GM20431 (cell line): ENCODE measurements at regions not wholly inside any gene's neighbourhood (a gene's known extent, or its start where the extent isn't known, plus 50 kb on each side); places are given as distances from the start of the nearest gene placed in this dataset.

Experiments
- in situ Hi-C: fragments of 300-500 bp; cut with MseI, MboI; formaldehyde crosslinking; loops from one replicate; pipeline ENCODE4 v1.15.0; 2020; ENCODE audit warnings: low sequenced_read_pairs; ENCODE audit not compliant: unreplicated experiment

DNA sequence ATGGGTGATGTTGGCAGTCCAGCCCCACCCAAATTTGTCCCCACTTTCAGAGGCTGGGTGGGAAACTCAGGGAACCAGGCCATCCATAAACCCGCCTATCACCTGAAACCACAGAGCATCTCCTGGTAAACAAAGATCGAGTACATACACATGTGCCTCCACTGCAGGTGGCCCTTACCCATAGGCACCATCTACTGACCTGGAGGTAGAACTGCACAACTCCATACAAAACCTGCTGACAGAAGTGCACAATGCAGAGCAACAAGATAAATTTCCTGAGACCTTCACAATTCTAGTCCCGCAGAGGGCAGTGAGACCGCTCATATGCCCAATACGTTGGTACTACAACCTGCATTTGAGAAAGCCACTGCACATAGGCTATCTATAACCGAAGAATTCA lies 856.3 kb downstream of the SUCLG1 start:
- in situ Hi-C loops = no loop called here

DNA sequence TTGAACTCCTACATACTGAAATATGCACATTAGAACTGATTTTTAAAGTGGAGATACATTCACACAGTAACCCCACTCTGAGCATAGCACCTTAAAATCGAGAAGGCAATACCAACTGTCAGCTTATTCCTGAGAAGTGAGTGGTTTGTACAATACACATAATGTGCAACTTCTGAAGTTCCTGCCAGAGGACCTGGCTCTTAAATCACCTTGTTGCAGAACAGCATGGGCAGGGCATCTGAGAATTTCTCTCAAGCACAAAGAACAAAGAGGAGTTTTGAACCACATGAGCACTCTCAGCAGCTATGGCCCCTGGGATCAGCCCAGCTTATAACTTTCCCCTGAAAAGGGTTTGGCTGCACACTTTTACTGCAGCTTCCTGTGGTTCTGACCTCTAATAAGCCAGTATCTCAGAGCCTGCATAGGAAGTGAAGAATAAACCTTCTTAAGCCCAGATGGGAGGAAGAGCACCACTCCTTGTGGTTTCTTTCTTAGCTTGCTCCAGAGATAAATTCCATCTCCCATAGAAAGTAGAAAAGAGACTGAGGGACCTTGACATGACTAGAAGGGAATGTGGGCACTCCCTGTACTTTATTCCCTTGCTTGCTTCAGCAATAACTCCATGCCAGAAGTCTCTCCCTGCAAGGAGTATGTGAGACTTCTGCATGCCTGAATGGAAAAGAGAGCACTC lies 862.3 kb downstream of the SUCLG1 start:
- in situ Hi-C loops = no loop called here

DNA sequence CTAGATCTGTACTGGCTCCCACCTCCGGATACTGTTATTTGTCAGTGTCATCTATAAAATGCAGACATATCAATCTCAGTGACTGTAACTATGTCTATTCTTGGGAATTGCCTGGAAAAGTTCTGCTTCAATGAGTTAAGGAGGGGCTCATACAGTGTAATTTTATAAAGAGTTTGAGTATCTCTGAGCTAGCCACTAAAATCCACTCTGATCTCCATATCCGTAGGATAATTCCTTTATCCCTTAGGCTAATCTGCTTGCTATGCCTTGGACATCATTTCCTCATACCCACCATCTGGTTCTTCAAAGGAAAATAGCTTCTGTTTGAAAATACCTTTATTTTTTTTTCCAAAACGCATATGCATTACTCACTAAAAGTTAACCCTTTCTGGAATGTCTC lies 863.2 kb downstream of the SUCLG1 start:
- in situ Hi-C loops = no loop called here

DNA sequence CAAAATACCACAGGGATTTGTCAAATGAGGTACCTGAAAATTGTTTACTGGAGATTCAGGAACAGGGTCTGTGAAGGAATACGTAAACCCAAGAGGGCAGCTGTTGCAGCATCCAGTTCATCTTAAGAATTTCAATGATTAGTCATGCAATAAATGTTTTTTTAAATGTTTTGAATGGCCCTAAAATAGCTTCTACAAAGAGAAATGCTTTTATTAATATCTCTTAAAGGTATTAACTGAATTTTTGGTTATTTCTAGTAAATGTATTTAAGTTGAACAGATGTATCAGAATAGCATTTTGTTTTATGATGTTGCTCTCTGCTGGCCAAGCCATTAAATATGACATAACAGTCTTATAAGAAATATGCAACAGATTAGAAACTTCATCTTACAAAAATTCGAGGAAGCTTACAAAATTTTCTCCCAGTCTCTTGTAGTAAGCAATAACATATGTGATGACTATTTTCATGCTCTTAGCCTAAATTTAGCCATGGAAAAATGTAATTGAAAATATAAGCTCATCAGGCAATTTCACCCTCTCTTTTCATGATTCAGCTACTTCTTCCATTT lies 863.9 kb downstream of the SUCLG1 start:
- in situ Hi-C loops = no loop called here

DNA sequence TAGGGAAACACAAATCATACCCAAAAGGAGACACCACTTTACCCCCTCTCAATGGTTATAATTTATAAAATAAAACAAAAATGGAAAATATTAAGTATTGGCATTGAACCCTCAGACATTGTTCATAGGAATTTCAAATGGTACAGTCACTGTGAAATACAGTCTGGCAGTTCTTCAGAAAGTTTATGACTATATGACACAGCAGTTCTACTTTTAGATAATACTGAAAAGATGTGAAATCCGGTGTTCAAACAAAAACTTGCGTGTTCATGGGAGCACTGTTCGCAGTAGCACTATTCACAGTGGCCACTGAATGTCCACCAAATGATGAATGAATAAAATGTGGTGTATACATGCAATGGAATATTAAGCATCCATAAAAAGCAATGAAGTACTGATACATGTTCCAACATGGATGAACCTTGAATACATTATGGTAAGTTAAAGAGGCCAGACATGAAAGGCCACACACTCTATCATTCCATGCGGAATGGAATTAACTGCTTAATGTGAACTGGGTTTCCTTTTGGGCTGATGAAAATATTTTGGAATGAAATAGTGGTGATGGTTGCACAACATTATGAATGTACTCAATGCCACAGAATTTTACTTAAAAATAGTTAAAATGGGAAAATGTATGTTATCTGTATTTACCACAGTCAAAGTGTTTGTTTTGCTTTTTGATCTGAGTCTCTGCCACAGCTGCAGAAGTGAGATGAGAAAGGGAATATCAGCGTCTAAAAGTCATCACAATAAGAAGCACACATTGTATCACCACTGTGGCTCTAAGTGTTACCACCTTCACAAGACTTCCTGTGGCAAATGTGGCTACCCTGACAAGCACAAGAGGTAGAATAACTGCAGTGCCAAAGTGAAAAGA lies 864.6 kb downstream of the SUCLG1 start:
- in situ Hi-C loops = no loop called here

DNA sequence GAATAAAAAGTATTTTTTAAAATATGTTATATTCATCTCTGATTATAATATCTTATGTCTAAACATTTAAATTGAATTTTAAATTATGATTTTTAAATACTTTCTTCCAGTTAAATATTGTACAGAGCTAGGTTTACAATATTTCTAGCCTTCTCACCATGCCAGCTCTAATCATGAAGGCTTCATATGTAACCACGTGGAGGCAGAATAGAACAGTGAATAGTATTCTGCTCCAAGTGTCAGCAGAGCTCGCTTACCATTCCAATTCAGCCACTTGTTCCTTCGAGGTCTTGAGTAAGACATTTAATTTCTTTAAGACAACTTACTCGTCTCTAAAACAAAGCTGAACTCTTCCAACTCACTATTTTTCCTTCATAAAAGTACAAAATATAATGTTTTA lies 871.8 kb downstream of the SUCLG1 start:
- in situ Hi-C loops = no loop called here

DNA sequence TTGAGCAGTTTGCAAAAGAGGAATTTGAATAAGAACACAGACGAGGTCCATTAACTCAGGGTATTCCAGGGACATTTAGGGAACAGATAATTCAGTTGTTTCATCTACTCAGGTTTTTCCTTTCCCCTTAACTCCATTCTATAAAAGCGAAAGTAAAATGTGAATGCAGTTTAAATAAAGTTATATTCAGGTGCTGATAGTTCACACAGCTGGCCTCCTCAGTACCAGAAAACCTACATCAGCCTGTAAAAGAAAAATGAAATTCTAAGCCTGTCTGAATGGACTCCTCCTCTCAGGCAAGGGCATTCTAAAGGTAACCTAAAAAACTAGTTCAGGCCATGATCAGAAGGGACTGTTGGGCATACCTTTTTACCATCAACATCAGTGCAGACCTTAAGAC lies 873.8 kb downstream of the SUCLG1 start:
- in situ Hi-C loops = no loop called here

DNA sequence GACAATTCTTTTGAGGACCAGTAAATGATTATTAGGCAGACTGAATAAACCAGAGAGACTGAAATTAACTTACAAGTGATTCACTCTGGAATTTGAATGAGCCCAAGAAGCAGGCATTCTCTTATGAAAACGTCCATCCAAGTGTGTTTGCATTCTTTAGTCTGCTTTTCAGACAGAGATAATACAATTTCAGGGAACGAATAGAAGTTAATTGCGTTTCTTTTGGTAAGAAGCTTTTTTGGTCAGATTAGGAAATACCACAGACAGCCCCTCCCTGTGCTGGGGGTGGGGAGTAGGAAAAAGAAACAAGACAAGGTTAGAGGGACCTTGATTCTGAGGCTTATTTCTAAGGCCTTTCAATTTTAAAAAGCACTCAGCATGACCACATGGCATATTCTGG lies 874.4 kb downstream of the SUCLG1 start:
- in situ Hi-C loops = no loop called here

DNA sequence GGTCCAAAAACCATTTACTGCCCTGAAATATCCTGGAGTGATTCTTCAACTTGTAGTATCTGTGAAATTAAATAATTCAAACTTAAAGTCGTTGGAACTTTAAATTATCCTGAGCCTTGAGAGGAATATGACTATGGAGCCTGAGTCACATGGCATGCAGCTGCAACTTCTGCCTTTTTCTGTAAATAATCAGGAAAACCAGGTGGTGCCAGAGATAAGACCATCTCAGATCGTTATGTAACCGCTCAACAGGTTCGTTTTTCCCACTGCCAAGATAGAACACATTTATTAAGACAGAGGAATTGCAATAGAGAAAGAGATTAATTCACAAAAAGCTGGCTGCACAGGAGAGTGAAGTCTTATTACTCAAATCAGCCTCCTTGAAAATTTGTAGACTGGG lies 876.5 kb downstream of the SUCLG1 start:
- in situ Hi-C loops = no loop called here

DNA sequence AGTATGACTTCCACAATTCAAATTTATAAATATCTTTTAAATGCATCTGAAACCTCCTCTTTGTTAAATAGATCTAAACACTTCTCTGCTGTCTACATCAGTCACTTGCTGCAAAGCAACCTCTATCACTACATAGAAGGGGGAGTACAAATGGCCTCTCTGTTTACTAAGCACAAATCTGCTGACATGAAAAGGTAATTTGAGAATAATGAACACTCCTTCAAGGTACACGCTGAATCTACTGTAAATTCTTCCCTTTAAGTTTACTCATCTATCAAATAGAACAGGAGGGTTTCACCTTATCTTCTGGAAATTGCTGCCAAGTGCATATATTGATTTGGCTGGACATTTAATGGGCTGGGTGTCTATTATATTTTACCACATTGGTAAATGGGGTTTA lies 879.6 kb downstream of the SUCLG1 start:
- in situ Hi-C loops = no loop called here

DNA sequence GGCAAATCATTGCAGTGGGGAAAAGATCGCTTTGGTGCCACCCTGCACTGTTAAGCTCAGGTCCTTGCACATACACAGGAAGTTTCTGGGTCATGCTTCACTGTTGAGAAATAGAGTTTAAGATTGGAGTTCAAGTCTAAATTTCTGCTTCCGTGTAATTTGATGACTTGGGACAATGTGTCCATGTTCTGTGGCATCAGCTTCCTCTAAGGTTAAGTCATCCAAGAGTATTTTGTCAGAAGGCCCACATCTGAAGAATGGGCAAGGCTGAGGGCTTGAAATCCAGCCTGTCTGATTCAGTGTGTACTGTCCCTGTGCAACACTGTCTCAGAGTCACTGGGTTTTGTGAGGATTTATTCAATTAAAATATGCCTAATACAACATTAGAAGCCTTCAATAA lies 880.7 kb downstream of the SUCLG1 start:
- in situ Hi-C loops = no loop called here

DNA sequence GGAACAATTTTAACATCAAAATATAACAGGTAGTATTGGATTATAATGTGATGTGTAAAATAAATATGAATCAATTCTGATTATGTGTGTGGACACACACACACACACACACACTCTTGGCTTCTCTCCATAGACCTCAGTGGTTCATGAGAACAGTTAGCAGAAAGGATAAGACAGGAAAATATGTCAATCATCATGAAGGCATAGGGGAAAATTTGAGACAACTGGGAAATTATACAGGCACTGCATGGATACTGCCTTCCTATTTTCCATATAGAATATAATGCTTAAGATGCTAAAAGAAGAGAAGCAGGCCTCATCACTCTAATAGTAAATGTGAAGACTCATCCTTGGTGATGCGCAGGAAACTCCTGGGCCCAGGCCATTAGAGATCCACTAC lies 884.5 kb downstream of the SUCLG1 start:
- in situ Hi-C loops = no loop called here

DNA sequence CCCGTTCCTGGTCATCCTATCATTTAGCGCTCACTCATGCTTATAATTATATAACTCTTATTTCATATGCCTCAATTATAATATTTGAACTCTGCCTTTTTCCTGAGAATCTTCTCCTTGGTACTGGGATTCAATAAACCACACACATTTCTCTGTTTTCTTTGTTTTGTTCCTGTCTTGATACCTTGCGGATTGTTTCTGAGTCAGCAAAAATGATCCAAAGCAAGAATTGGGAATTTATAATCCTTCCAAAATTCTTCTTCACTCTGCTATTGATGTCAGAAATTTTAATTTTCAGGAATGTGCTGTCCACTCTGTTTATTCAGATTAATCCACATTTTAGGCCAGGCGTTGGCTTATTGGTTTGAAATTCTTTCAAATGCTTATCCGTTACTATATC lies 886.0 kb downstream of the SUCLG1 start:
- in situ Hi-C loops = no loop called here

DNA sequence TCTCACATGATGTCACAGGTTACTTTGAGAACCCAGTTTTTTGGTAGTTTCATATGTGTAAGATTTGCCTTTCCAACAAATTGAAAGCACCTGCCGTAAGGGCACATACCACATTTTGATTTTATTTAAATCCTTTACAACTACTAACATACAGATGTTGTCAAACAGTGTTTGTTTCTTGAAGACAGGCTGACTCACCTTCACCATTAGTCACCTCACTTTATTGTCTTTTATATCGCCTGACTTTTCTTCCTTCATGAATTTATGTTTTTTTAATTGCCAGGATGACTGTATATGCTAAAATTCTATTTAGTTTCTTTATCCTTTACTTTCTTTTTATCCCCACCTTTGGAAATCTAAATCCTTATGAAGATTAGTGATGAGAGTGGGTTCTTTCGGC lies 886.7 kb downstream of the SUCLG1 start:
- in situ Hi-C loops = no loop called here

DNA sequence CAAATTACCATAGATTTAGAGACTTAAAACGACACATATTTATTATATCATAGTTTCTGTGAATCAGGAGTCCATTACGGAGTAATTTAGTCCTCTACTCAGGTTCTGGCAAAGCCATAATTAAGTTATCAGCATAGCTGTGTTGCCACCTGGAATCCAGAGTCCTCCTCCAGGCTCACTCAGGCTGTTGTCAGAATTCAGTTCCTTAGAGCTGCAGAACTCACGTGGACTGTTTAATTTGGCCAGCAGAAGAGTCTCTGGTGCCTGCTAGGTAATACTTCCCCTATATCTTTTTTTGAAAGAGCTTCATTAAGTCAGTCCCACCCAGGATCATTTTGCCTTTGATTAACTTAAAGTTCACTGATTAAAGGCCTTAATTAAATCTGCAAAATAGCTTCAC lies 891.5 kb downstream of the SUCLG1 start:
- in situ Hi-C loops = no loop called here

DNA sequence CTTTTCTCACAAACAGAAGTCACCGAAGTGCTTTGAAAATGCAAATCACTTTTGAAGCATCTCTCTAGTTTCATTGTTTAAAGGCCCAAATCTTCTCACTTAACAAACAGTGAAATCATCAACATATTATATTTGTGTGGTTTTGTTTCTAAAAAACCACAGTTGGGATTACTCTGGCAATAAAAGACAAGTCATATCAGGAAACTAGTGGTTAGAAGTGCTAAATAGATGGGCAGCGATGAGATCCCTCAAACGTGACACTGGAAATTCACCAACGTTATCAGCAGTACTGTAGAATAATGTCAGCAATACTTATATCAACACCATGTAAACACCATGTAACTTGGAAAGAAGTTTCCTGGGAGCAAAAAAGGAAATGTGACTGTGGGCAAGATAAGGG lies 893.5 kb downstream of the SUCLG1 start:
- in situ Hi-C loops = no loop called here

DNA sequence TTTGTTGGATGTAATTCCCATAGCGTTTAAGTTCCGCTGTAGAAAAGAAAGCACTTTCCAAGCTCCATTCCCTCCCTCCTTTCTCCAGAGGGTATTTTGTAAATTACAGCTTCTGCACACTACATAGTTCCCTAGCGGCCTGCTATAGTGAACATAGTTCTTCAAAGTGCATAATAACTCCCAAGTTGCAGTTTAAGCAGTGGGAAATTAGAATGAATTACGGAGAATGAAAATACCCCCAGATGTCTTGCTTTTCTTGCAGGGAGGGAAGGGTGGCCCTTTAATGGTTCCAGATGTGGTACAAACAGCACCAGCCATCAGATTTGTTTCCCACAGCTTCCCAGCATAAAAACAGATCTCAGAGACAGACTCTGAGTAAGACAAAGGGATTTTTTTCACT lies 893.9 kb downstream of the SUCLG1 start:
- in situ Hi-C loops = no loop called here

DNA sequence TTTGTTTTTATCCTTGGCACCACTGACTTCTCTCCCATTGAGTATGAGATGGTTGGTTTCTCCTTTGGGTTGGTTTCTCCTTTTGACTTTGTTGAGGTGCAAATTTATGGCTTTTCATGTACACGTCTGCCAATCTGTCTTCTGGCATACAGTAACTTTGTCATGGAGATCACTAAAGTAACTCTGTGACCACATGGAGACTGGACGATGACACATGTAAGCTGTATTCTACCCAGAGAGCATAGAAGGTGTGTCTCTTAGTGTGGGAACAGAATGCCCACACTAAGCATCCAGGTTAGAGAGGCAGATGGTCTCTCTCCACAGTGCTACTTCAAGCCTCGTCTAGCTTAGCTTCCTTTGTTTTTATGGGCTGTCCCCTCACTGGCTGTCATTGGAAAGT lies 897.5 kb downstream of the SUCLG1 start:
- in situ Hi-C loops = no loop called here

DNA sequence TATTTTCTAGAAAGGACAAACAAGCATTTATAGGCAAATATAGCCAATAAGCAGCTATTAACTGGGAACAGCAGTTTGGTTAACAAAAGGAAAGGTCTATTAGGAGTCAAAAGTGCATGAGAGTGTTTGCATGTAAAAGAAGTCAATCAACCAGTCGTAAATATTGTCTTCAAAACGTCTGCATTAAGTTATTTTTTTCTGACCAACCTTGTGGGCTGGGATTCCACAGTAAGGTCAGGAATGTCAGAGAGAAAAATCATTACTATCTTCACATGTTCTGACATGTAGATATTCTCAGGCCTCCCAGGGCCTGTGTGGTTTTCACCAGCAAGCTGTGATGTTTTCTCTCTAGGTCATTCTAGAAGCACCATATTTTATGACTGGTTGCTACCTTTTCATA lies 922.5 kb downstream of the SUCLG1 start:
- in situ Hi-C loops = no loop called here

DNA sequence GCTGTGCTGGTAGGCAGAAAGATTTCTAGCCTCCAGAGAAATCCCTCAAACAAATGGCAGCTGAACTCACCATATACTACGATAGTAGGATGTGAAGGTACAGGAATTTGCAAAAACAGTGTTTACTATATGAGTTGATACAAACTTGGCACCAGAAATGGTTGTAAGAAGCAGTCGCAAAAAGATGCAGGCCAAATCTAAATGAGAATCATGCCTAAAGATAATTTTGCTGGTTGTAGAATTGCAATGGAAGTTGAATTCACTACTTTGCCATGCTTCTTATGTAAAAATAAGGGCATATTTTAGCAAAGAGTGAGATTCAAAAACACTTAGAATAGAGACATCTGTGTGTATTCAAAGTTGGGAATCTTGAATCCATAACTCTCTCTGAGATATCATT lies 924.7 kb downstream of the SUCLG1 start:
- in situ Hi-C loops = no loop called here

DNA sequence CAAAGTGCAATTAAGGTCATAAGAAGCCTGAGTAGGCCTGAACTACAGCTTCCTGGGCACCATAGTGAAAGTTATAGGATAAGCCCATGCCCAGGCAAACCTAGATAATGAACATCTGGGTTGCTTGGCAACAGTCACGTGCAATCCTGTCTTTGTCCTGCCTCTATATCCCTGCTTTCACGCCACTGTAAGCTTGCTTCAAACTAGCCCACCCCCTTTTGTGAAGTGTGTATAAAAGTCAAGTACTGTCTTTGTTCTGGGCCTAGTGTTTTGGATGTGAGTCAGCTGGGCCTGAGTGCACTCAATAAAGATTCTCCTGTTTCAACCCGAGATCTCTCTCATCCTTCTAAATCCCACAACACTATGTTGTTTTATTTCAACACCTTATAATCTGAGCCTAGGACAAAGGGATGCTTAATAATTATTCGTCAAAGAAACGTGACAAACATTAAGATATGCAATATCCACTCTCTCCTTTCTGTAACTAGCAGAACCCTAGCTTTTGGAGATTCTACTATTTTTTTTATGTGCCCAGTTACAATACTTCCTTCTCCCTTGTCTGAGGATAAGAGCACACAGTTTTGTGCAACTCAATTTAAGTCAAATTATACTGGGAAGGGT lies 927.8 kb downstream of the SUCLG1 start:
- in situ Hi-C loops = no loop called here
